Activated CD8-positive, alpha-beta T cell treated with anti-CD3 and anti-CD28 coated beads, Interleukin-2, amount 10 ng/mL, durations not matched to agents 7 days and 5 days (primary cell): ENCODE measurements at regions not wholly inside any gene's neighbourhood (a gene's known extent, or its start where the extent isn't known, plus 50 kb on each side); places are given as distances from the start of the nearest gene placed in this dataset.

Source experiments
- ATAC-seq: fragments of 150-1000 bp; cut with Tn5 transposase; one replicate; pipeline ENCODE4 v1.10.0; 2021; ENCODE audit warnings: moderate library complexity
- CTCF ChIA-PET: fragments of 350-600 bp; sonication (Branson Sonifier 250); formaldehyde crosslinking; loops from one replicate; lab custom pipeline; 2021; ENCODE audit warnings: antibody characterized with exemption; lab: Charles Lee
- POLR2A ChIA-PET: fragments of 350-600 bp; sonication (Branson Sonifier 250); formaldehyde crosslinking; loops from one replicate; lab custom pipeline; 2021; ENCODE audit warnings: antibody characterized with exemption; lab: Charles Lee
- DNase-seq: peaks from one replicate; pipeline ENCODE4 v3.0.0-alpha.2; 2020
- H3K27ac Mint-ChIP-seq: one replicate; pipeline ENCODE4 v1.8.0; 2021; ENCODE audit warnings: mild to moderate bottlenecking, mixed read lengths
- H3K27me3 Mint-ChIP-seq: one replicate; pipeline ENCODE4 v1.8.0; 2021; ENCODE audit warnings: low read depth, mixed read lengths
- H3K36me3 Mint-ChIP-seq: one replicate; pipeline ENCODE4 v1.8.0; 2021; ENCODE audit warnings: low read depth, mixed read lengths
- H3K4me1 Mint-ChIP-seq: one replicate; pipeline ENCODE4 v1.8.0; 2021; ENCODE audit warnings: low read depth, mixed read lengths
- H3K4me3 Mint-ChIP-seq: one replicate; pipeline ENCODE4 v1.8.0; 2021; ENCODE audit warnings: mild to moderate bottlenecking, mixed read lengths
- H3K9me3 Mint-ChIP-seq: one replicate; pipeline ENCODE4 v1.8.0; 2022; ENCODE audit warnings: mixed read lengths; ENCODE audit not compliant: insufficient read depth

DNA sequence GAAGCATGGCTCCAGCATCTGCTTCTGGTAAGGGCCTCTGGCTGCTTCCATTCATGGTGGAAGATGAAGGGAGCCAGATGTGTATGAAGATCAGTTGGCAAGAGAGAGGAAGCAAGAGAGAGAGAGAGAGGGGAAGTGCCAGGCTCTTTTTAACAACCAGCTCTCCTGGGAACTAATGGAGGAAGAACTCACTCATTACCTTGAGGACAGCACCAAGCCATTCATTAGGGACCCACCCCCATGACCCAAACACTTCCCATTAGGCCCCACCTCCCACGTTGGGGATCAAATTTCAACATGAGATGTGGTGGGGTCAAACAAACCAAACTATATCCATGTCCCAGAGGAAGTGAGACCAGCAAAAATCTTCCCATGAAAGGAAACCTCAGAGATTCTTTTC, 124.8 kb upstream of the SIX2 start:
- H3K27ac Mint-ChIP-seq, result no peak overlapping the region
- ChIA-PET CTCF (no interaction called here), POLR2A (no interaction called here)
- ATAC-seq (no peak), DNase-seq (no peak)
- peaks cover 4% of the 10 kb centered on the region for H3K4me1 Mint-ChIP-seq
- H3K9me3 Mint-ChIP-seq, result no peaks in the 10 kb centered on the region
- H3K4me3 Mint-ChIP-seq, result no peak overlapping the region
- H3K36me3 Mint-ChIP-seq, result no peaks in the 10 kb centered on the region
- H3K27me3 Mint-ChIP-seq, result peaks cover 15% of the 10 kb centered on the region

GRCh38 chr2:45132551-45132950, 123.3 kb upstream of the SIX2 start:
- DNase-seq (no peak), ATAC-seq (no peak)
- H3K27me3 Mint-ChIP-seq, result peaks cover 13% of the 10 kb centered on the region
- H3K4me1 Mint-ChIP-seq, result peaks cover 4% of the 10 kb centered on the region
- no peaks in the 10 kb centered on the region for H3K9me3 Mint-ChIP-seq
- ChIA-PET POLR2A (no interaction called here), CTCF (no interaction called here)
- H3K4me3 Mint-ChIP-seq, result no peak overlapping the region
- H3K36me3 Mint-ChIP-seq, result no peaks in the 10 kb centered on the region
- H3K27ac Mint-ChIP-seq, result no peak overlapping the region

GRCh38 chr2:45131587-45131986, 122.3 kb upstream of the SIX2 start:
- Mint-ChIP-seq H3K9me3 (no peaks in the 10 kb centered on the region), H3K4me1 (peaks cover 4% of the 10 kb centered on the region), H3K27me3 (peaks cover 6% of the 10 kb centered on the region), H3K27ac (no peak overlapping the region), H3K4me3 (no peak overlapping the region), H3K36me3 (no peaks in the 10 kb centered on the region)
- ATAC-seq (no peak), DNase-seq (no peak)
- ChIA-PET POLR2A (no interaction called here), CTCF (no interaction called here)

- Mint-ChIP-seq H3K36me3 (no peaks in the 10 kb centered on the region), H3K27me3 (peaks cover 6% of the 10 kb centered on the region), H3K9me3 (no peaks in the 10 kb centered on the region), H3K4me3 (no peak overlapping the region), H3K4me1 (peaks cover 4% of the 10 kb centered on the region), H3K27ac (no peak overlapping the region)
- ATAC-seq (no peak), DNase-seq (no peak)
- CTCF ChIA-PET, result no interaction called here
- POLR2A ChIA-PET, result no interaction called here
Measured at GRCh38 chr2:45130736-45131135, 121.5 kb upstream of the SIX2 start.

DNA sequence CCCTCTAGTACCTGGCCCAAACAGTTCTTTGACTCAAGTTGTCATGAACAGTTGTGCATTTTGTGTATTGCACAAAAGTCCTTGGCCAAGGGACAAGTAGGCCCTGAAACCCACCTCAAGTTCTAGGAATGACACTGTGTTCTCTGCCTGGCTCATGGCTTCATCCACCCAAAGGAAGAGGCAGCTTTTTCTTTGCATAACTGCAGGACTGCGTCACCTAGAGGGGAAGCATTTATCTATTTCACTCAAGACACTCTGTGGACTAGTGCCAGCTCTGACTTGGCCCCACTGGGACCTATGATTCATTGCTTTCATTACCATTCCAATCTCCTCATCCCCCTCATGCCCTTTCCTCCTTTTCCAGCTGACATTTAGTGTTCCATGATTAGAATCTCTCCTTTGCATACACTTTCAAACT, 119.3 kb upstream of the SIX2 start:
- Mint-ChIP-seq H3K36me3 (no peaks in the 10 kb centered on the region), H3K27ac (no peak overlapping the region), H3K4me3 (no peak overlapping the region), H3K4me1 (no peaks in the 10 kb centered on the region), H3K9me3 (no peaks in the 10 kb centered on the region), H3K27me3 (peaks cover 4% of the 10 kb centered on the region)
- no peak for ATAC-seq
- POLR2A ChIA-PET, result no interaction called here
- no peak for DNase-seq
- CTCF ChIA-PET, result interaction anchor here (0.8 kb wide), 1 partner anchor 159 kb away, joined by 4 read pairs; no protein-coding TSS in a partner anchor

- ChIA-PET CTCF (no interaction called here), POLR2A (no interaction called here)
- Mint-ChIP-seq H3K36me3 (no peaks in the 10 kb centered on the region), H3K27me3 (peaks cover 4% of the 10 kb centered on the region), H3K4me3 (no peak overlapping the region), H3K4me1 (no peaks in the 10 kb centered on the region), H3K9me3 (no peaks in the 10 kb centered on the region), H3K27ac (no peak overlapping the region)
- DNase-seq, result no peak
- no peak for ATAC-seq
Measured at GRCh38 chr2:45127891-45128290, 118.6 kb upstream of the SIX2 start.

DNA sequence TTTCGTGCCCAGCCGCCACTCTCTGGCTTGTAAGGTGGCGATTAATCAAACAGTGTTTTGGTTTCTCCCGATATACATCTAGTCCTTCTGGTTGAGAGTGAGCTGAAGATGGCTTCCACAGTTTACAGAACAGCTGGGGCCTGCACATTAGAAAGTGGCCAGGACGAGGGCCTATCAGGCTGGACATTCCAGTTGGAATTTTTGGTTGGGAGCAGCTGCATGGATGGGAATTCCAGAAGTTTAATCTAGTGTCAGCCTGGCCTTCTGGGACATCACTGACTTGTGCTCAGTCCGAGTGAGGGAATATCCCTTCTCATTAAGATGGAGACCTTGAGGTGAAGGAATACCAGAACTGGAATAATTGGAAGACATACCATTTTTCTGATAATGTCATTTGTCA, 118.1 kb upstream of the SIX2 start:
- Mint-ChIP-seq H3K9me3 (no peaks in the 10 kb centered on the region), H3K36me3 (no peaks in the 10 kb centered on the region), H3K27ac (no peak overlapping the region), H3K4me1 (no peaks in the 10 kb centered on the region), H3K4me3 (no peak overlapping the region), H3K27me3 (peaks cover 4% of the 10 kb centered on the region)
- POLR2A ChIA-PET, result no interaction called here
- DNase-seq (no peak), ATAC-seq (no peak)
- CTCF ChIA-PET, result no interaction called here

DNA sequence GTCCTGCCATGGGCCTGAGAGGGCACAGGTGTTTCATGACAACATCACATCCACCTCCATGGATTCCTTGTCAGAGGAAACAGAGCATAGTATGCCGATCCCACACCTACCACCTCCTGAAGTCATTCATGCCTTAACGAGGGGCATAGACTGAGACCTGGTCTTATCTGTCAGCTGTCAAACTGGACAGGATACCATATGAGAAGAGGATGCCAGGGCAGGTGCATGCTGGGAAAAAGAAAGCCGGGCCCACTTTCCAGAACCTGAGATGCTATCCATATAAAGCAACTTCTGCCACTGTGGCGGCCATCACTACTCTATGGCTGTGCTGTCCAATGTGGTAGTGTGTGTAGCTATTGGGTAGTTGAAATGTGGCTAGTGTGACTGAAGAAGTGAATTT, 116.0 kb upstream of the SIX2 start:
- Mint-ChIP-seq H3K4me3 (no peak overlapping the region), H3K9me3 (no peaks in the 10 kb centered on the region), H3K36me3 (no peaks in the 10 kb centered on the region), H3K27me3 (no peaks in the 10 kb centered on the region), H3K27ac (no peak overlapping the region), H3K4me1 (no peaks in the 10 kb centered on the region)
- ATAC-seq, result no peak
- CTCF ChIA-PET, result no interaction called here
- POLR2A ChIA-PET, result no interaction called here
- no peak for DNase-seq

GRCh38 chr2:45124456-45124855, 115.2 kb upstream of the SIX2 start:
- DNase-seq (no peak), ATAC-seq (no peak)
- no peak overlapping the region for H3K4me3 Mint-ChIP-seq
- CTCF ChIA-PET, result no interaction called here
- no peaks in the 10 kb centered on the region for H3K4me1 Mint-ChIP-seq
- H3K27ac Mint-ChIP-seq, result no peak overlapping the region
- no peaks in the 10 kb centered on the region for H3K36me3 Mint-ChIP-seq
- POLR2A ChIA-PET, result no interaction called here
- H3K9me3 Mint-ChIP-seq, result no peaks in the 10 kb centered on the region
- no peaks in the 10 kb centered on the region for H3K27me3 Mint-ChIP-seq

GRCh38 chr2:45123521-45124191, 114.4 kb upstream of the SIX2 start:
- Mint-ChIP-seq H3K4me1 (no peaks in the 10 kb centered on the region), H3K27ac (no peak overlapping the region), H3K27me3 (no peaks in the 10 kb centered on the region), H3K4me3 (no peak overlapping the region), H3K36me3 (no peaks in the 10 kb centered on the region), H3K9me3 (no peaks in the 10 kb centered on the region)
- ChIA-PET CTCF (no interaction called here), POLR2A (no interaction called here)
- no peak for ATAC-seq
- DNase-seq, result no peak

DNA sequence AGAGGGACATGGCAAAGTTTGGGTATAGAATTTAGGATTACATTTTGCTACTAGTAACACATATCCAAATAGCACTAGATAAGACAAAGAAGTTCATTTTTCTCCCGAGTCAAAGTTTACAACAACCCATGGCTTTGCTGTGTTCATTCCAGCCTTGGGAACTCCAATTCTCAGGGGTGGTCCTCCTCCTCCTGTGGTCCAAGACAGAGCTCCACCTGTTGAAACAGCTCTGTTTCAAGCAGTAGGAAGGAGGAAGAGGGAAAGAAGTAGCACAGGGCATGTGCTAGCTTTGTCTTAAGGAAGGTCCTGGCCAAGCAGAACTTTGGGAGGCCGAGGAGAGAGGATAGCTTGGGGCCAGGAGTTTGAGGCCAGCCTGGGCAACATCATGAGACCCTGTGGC, 113.8 kb upstream of the SIX2 start:
- DNase-seq (no peak), ATAC-seq (no peak)
- Mint-ChIP-seq H3K9me3 (no peaks in the 10 kb centered on the region), H3K27me3 (no peaks in the 10 kb centered on the region), H3K4me1 (no peaks in the 10 kb centered on the region), H3K36me3 (no peaks in the 10 kb centered on the region), H3K27ac (no peak overlapping the region), H3K4me3 (no peak overlapping the region)
- ChIA-PET POLR2A (no interaction called here), CTCF (no interaction called here)

- no peaks in the 10 kb centered on the region for H3K4me1 Mint-ChIP-seq
- H3K27ac Mint-ChIP-seq, result no peak overlapping the region
- no peaks in the 10 kb centered on the region for H3K27me3 Mint-ChIP-seq
- no peak overlapping the region for H3K4me3 Mint-ChIP-seq
- CTCF ChIA-PET, result no interaction called here
- DNase-seq (no peak), ATAC-seq (no peak)
- H3K36me3 Mint-ChIP-seq, result no peaks in the 10 kb centered on the region
- H3K9me3 Mint-ChIP-seq, result no peaks in the 10 kb centered on the region
- POLR2A ChIA-PET, result no interaction called here
Measured at GRCh38 chr2:45121236-45121927, 112.1 kb upstream of the SIX2 start.
